ENCODE measurements at regions not wholly inside any gene's neighbourhood (a gene's known extent, or its start where the extent isn't known, plus 50 kb on each side); places are given as distances from the start of the nearest gene placed in this dataset.

DNA sequence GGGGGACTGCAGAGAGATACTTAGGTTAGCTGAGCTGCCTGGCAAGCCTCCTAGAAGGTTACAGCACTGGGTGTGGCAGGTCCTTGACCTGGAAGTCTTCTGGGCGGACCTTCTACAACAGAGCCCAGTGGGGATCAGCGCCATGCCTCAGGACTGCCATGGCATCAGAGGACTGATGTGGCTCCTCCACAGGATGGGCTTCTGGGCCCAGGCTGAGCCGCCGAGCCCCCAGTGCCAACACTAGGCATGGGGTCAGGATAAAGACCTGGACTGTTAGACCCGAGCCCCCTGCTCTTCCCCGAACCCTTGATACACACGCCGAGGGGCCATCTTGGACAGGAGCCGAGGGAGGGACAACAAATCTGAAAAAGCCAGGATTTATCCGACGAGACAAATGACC, 64.0 kb upstream of the SOX21 start:
- H3K4me3 Mint-ChIP-seq (ENCODE audit: unreplicated experiment) = no peak overlapping the region
- DNase-seq (ENCODE audit: low read depth) (no peak), FAIRE-seq (no peak)
- H3K27ac Mint-ChIP-seq (ENCODE audit: unreplicated experiment) = no peak overlapping the region
- H3K36me3 Mint-ChIP-seq (ENCODE audit: low read depth, unreplicated experiment) = no peaks in the 10 kb centered on the region
- Histone ChIP-seq H3K27me3 (ENCODE audit: insufficient read depth, low read length) (no peaks in the 10 kb centered on the region), H4K20me1 (ENCODE audit: insufficient read depth, low read length) (no peaks in the 10 kb centered on the region), H3K27ac (ENCODE audit: low read depth, low read length) (no peak overlapping the region), H3K4me1 (ENCODE audit: insufficient read depth, low read length) (no peaks in the 10 kb centered on the region), H3K4me3 (ENCODE audit: insufficient read depth, low read depth, low read length) (no peak overlapping the region), H3K9me3 (ENCODE audit: insufficient read depth, low read depth, low read length) (no peaks in the 10 kb centered on the region), H3K36me3 (ENCODE audit: insufficient read depth, low read length) (no peaks in the 10 kb centered on the region), H3K79me2 (ENCODE audit: insufficient read depth, low read length) (no peaks in the 10 kb centered on the region), H3K4me2 (ENCODE audit: low read length) (no peak overlapping the region), H2AFZ (ENCODE audit: low read depth, low read length) (no peak overlapping the region), H3K9ac (ENCODE audit: low read length) (no peak overlapping the region)
- TF ChIP-seq, protein P1, sequence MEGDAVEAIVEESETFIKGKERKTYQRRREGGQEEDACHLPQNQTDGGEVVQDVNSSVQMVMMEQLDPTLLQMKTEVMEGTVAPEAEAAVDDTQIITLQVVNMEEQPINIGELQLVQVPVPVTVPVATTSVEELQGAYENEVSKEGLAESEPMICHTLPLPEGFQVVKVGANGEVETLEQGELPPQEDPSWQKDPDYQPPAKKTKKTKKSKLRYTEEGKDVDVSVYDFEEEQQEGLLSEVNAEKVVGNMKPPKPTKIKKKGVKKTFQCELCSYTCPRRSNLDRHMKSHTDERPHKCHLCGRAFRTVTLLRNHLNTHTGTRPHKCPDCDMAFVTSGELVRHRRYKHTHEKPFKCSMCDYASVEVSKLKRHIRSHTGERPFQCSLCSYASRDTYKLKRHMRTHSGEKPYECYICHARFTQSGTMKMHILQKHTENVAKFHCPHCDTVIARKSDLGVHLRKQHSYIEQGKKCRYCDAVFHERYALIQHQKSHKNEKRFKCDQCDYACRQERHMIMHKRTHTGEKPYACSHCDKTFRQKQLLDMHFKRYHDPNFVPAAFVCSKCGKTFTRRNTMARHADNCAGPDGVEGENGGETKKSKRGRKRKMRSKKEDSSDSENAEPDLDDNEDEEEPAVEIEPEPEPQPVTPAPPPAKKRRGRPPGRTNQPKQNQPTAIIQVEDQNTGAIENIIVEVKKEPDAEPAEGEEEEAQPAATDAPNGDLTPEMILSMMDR (IDR thresholded peaks at IDR 0.05; ENCODE audit: insufficient read depth, low read depth, low read length) = no peak
- TF ChIP-seq EZH2 (IDR thresholded peaks at IDR 0.05; ENCODE audit: insufficient read depth, low read length) = no peak
- H3K4me1 Mint-ChIP-seq (ENCODE audit: low read depth, unreplicated experiment) = peaks cover 4% of the 10 kb centered on the region
- peaks cover 3% of the 10 kb centered on the region for H3K27me3 Mint-ChIP-seq (ENCODE audit: low read depth, unreplicated experiment)
- no peaks in the 10 kb centered on the region for H3K9me3 Mint-ChIP-seq (ENCODE audit: unreplicated experiment)

DNA sequence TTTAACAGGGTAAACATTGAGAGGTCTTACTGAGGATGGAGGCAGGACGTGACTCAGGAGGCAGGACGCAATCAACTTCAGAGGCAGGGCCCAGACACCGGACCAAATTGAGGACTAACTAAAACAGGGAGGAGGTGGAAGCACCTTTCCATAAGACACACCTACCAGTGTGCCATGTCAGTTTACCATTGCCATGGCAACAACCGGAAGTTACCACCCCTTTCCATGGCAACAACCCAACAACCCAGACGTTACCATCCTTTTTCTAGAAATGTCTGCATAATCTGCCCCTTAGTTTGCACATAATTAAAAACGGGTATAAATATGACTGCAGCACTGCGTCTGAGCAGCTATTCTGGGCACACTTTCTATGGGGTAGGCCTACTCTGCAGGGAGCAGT, 53.5 kb upstream of the SOX21 start:
- Histone ChIP-seq H3K9me3 (ENCODE audit: insufficient read depth, low read depth, low read length) (no peaks in the 10 kb centered on the region), H3K79me2 (ENCODE audit: insufficient read depth, low read length) (no peaks in the 10 kb centered on the region), H3K4me3 (ENCODE audit: insufficient read depth, low read depth, low read length) (no peak overlapping the region), H3K27ac (ENCODE audit: low read depth, low read length) (no peak overlapping the region), H3K4me2 (ENCODE audit: low read length) (no peak overlapping the region), H2AFZ (ENCODE audit: low read depth, low read length) (no peak overlapping the region), H3K4me1 (ENCODE audit: insufficient read depth, low read length) (peaks cover 6% of the 10 kb centered on the region), H4K20me1 (ENCODE audit: insufficient read depth, low read length) (no peaks in the 10 kb centered on the region), H3K9ac (ENCODE audit: low read length) (no peak overlapping the region), H3K27me3 (ENCODE audit: insufficient read depth, low read length) (no peaks in the 10 kb centered on the region), H3K36me3 (ENCODE audit: insufficient read depth, low read length) (no peaks in the 10 kb centered on the region)
- Mint-ChIP-seq H3K4me1 (ENCODE audit: low read depth, unreplicated experiment) (peaks cover 4% of the 10 kb centered on the region), H3K4me3 (ENCODE audit: unreplicated experiment) (no peak overlapping the region), H3K27me3 (ENCODE audit: low read depth, unreplicated experiment) (no peaks in the 10 kb centered on the region), H3K36me3 (ENCODE audit: low read depth, unreplicated experiment) (no peaks in the 10 kb centered on the region), H3K27ac (ENCODE audit: unreplicated experiment) (no peak overlapping the region), H3K9me3 (ENCODE audit: unreplicated experiment) (no peaks in the 10 kb centered on the region)
- no peak for FAIRE-seq
- TF ChIP-seq EZH2 (IDR thresholded peaks at IDR 0.05; ENCODE audit: insufficient read depth, low read length) = no peak
- TF ChIP-seq, protein P1 (IDR thresholded peaks at IDR 0.05; ENCODE audit: insufficient read depth, low read depth, low read length) = no peak
- no peak for DNase-seq (ENCODE audit: low read depth)

- FAIRE-seq (no peak), DNase-seq (ENCODE audit: low read depth) (peak; percentile 48)
- Mint-ChIP-seq H3K4me3 (ENCODE audit: unreplicated experiment) (no peak overlapping the region), H3K4me1 (ENCODE audit: low read depth, unreplicated experiment) (peaks cover 4% of the 10 kb centered on the region), H3K9me3 (ENCODE audit: unreplicated experiment) (no peaks in the 10 kb centered on the region), H3K36me3 (ENCODE audit: low read depth, unreplicated experiment) (no peaks in the 10 kb centered on the region), H3K27me3 (ENCODE audit: low read depth, unreplicated experiment) (no peaks in the 10 kb centered on the region), H3K27ac (ENCODE audit: unreplicated experiment) (no peak overlapping the region)
- Histone ChIP-seq H3K9me3 (ENCODE audit: insufficient read depth, low read depth, low read length) (no peaks in the 10 kb centered on the region), H4K20me1 (ENCODE audit: insufficient read depth, low read length) (no peaks in the 10 kb centered on the region), H3K36me3 (ENCODE audit: insufficient read depth, low read length) (no peaks in the 10 kb centered on the region), H3K9ac (ENCODE audit: low read length) (no peak overlapping the region), H3K4me1 (ENCODE audit: insufficient read depth, low read length) (peaks cover 6% of the 10 kb centered on the region), H3K27me3 (ENCODE audit: insufficient read depth, low read length) (no peaks in the 10 kb centered on the region), H3K4me2 (ENCODE audit: low read length) (no peak overlapping the region), H2AFZ (ENCODE audit: low read depth, low read length) (no peak overlapping the region), H3K4me3 (ENCODE audit: insufficient read depth, low read depth, low read length) (no peak overlapping the region), H3K79me2 (ENCODE audit: insufficient read depth, low read length) (no peaks in the 10 kb centered on the region), H3K27ac (ENCODE audit: low read depth, low read length) (no peak overlapping the region)
- TF ChIP-seq, protein P1 (IDR thresholded peaks at IDR 0.05; ENCODE audit: insufficient read depth, low read depth, low read length) = no peak
- no peak for TF ChIP-seq EZH2 (IDR thresholded peaks at IDR 0.05; ENCODE audit: insufficient read depth, low read length)
Observed at GRCh38 chr13:94764576-94765321, 52.4 kb upstream of the SOX21 start.
